Neutrophil (primary cell): ENCODE measurements at regions not wholly inside any gene's neighbourhood (a gene's known extent, or its start where the extent isn't known, plus 50 kb on each side); places are given as distances from the start of the nearest gene placed in this dataset.
"Not testable (repeated sequence)": the region's sequence is repeated elsewhere in the genome, so short reads cannot be mapped to it uniquely, and the experiment has no call there.

ENCODE experiments used
- H3K27ac ChIP-seq: fragments of 200-600 bp; sonication (generic); 2 replicates; pipeline ENCODE4 v1.5.1; 2016; ENCODE audit warnings: mild to moderate bottlenecking, moderate library complexity
- H3K27me3 ChIP-seq: fragments of 200-600 bp; sonication (generic); 2 replicates; pipeline ENCODE4 v1.6.0; 2016; ENCODE audit warnings: mild to moderate bottlenecking
- H3K36me3 ChIP-seq: fragments of 200-600 bp; sonication (generic); 2 replicates; pipeline ENCODE4 v1.5.1; 2017
- H3K4me1 ChIP-seq, 2 experiments: fragments of 200-600 bp in 1 of 2; sonication (generic) in 1 of 2; 1 replicate in 1 of 2; 2 replicates in 1 of 2; pipeline versions ENCODE4 v1.5.1 to v1.6.1; 2013 to 2016; ENCODE audit warnings: low read depth in 1 of 2, low read length in 1 of 2, mild to moderate bottlenecking in 1 of 2, moderate library complexity in 1 of 2; ENCODE audit not compliant: control insufficient read depth in 1 of 2, insufficient read depth in 1 of 2
- H3K4me3 ChIP-seq, 2 experiments: fragments of 200-600 bp in 1 of 2; sonication (generic) in 1 of 2; 1 replicate in 1 of 2; 2 replicates in 1 of 2; pipeline ENCODE4 v1.5.1; 2013 to 2016; ENCODE audit warnings: low read depth in 1 of 2, low read length in 1 of 2, mild to moderate bottlenecking in 1 of 2, moderate library complexity in 1 of 2
- H3K9me3 ChIP-seq: fragments of 200-600 bp; sonication (generic); 2 replicates; pipeline ENCODE4 v1.5.1; 2016
- CTCF ChIP-seq: fragments of 200-600 bp; sonication (generic); IDR thresholded peaks from 2 replicates; pipeline ENCODE4 v1.5.1; 2016; ENCODE audit warnings: antibody characterized with exemption

GRCh38 chr6:119493980-119494379 lies 144.4 kb upstream of the MAN1A1 start:
- no peaks in the 10 kb centered on the region for H3K27me3 ChIP-seq
- H3K9me3 ChIP-seq: no peaks in the 10 kb centered on the region
- no peak for TF ChIP-seq CTCF
- H3K27ac ChIP-seq: no peak overlapping the region
- no peaks in the 10 kb centered on the region for H3K36me3 ChIP-seq
- H3K4me1 ChIP-seq: no peaks in the 10 kb centered on the region
- H3K4me3 ChIP-seq: no peak overlapping the region

- H3K4me3 ChIP-seq, H3K4me1 ChIP-seq, H3K9me3 ChIP-seq, H3K27me3 ChIP-seq, H3K27ac ChIP-seq, H3K36me3 ChIP-seq: not testable (repeated sequence)
Measured at GRCh38 chr6:119491112-119491511, 141.6 kb upstream of the MAN1A1 start.

- not testable (repeated sequence) for H3K27ac ChIP-seq
Measured at GRCh38 chr6:119490050-119490449, 140.5 kb upstream of the MAN1A1 start.

GRCh38 chr6:119484598-119484997 lies 135.0 kb upstream of the MAN1A1 start:
- Histone ChIP-seq H3K4me3 (no peak overlapping the region), H3K27ac (no peak overlapping the region), H3K27me3 (no peaks in the 10 kb centered on the region), H3K4me1 (no peaks in the 10 kb centered on the region), H3K36me3 (no peaks in the 10 kb centered on the region), H3K9me3 (no peaks in the 10 kb centered on the region)
- TF ChIP-seq CTCF: no peak

More at GRCh38 chr6:119490050-119490449, 140.5 kb upstream of the MAN1A1 start:
- H3K4me3 ChIP-seq, H3K27me3 ChIP-seq, H3K36me3 ChIP-seq, H3K4me1 ChIP-seq, H3K9me3 ChIP-seq: not testable (repeated sequence)

GRCh38 chr6:119483908-119484307 lies 134.3 kb upstream of the MAN1A1 start:
- no peak for TF ChIP-seq CTCF
- H3K27ac ChIP-seq: no peak overlapping the region

GRCh38 chr6:119482850-119483285 lies 133.3 kb upstream of the MAN1A1 start:
- H3K4me1 ChIP-seq: no peaks in the 10 kb centered on the region
- no peaks in the 10 kb centered on the region for H3K36me3 ChIP-seq
- no peaks in the 10 kb centered on the region for H3K9me3 ChIP-seq
- TF ChIP-seq CTCF: no peak
- H3K4me3 ChIP-seq: no peak overlapping the region
- H3K27me3 ChIP-seq: no peaks in the 10 kb centered on the region
- no peak overlapping the region for H3K27ac ChIP-seq

More at GRCh38 chr6:119483908-119484307, 134.3 kb upstream of the MAN1A1 start:
- H3K36me3 ChIP-seq: no peaks in the 10 kb centered on the region
- H3K27me3 ChIP-seq: no peaks in the 10 kb centered on the region
- no peaks in the 10 kb centered on the region for H3K4me1 ChIP-seq
- no peak overlapping the region for H3K4me3 ChIP-seq
- no peaks in the 10 kb centered on the region for H3K9me3 ChIP-seq

- Histone ChIP-seq H3K4me3 (no peak overlapping the region), H3K36me3 (no peaks in the 10 kb centered on the region), H3K9me3 (no peaks in the 10 kb centered on the region), H3K27me3 (no peaks in the 10 kb centered on the region), H3K27ac (no peak overlapping the region), H3K4me1 (no peaks in the 10 kb centered on the region)
- no peak for TF ChIP-seq CTCF
Measured at GRCh38 chr6:119481976-119482375, 132.4 kb upstream of the MAN1A1 start.
